HepG2 (cell line): ENCODE measurements at regions not wholly inside any gene's neighbourhood (a gene's known extent, or its start where the extent isn't known, plus 50 kb on each side); places are given as distances from the start of the nearest gene placed in this dataset.

Experiments
- ATAC-seq: fragments of 200-7000 bp; cut with Tn5 transposase; 3 replicates; pipeline ENCODE4 v1.9.1; 2020; ENCODE audit warnings: mild to moderate bottlenecking, moderate library complexity
- BruUV-seq: library from RNA; stranded (reverse); fragments of 400-500 nt; replicated peaks from 2 replicates; lab custom pipeline; 2021; lab: Mats Ljungman, UMichigan
- CTCF ChIA-PET: fragments of 300-600 bp; formaldehyde crosslinking; extraction: SDS; loops from one replicate; lab custom pipeline; 2021; ENCODE audit warnings: low total read pairs, inconsistent platforms, low intra/inter-chr PET ratio; lab: Yijun Ruan, JAX
- POLR2A ChIA-PET: fragments of 350-600 bp; sonication (Branson Sonifier 250); formaldehyde crosslinking; loops from one replicate; lab custom pipeline; 2020; ENCODE audit warnings: antibody characterized with exemption, inconsistent platforms; lab: Yijun Ruan, JAX
- DNase-seq: peaks from one replicate; pipeline ENCODE4 v3.0.0-alpha.2; 2015; ENCODE audit warnings: low spot score
- FAIRE-seq: peaks from 3 replicates; lab custom pipeline; 2011; peaks lifted over from hg19 to GRCh38; lab: Jason Lieb, UNC
- H2AFZ ChIP-seq: one replicate; pipeline ENCODE4 v1.6.1; 2011; ENCODE audit warnings: low read length, inconsistent platforms
- H3K27ac ChIP-seq: fragments of 300-600 bp; 3 replicates; pipeline ENCODE4 v1.8.0; 2011; ENCODE audit warnings: mixed run types, mild to moderate bottlenecking, mixed read lengths, low read length, inconsistent platforms; ENCODE audit not compliant: insufficient read depth; ENCODE audit errors: extremely low read length
- H3K27me3 ChIP-seq, 2 experiments: fragments of 200-600 bp in 1 of 2; 2 replicates in 1 of 2; 3 replicates in 1 of 2; pipeline versions ENCODE4 v1.6.0 to v1.8.0; 2011; ENCODE audit warnings: low read length in 2 of 2, mild to moderate bottlenecking in 2 of 2, moderate library complexity in 2 of 2, inconsistent platforms in 1 of 2; ENCODE audit not compliant: insufficient read depth in 2 of 2, control insufficient read depth in 1 of 2
- H3K36me3 ChIP-seq, 2 experiments: fragments of 200-600 bp in 1 of 2; replicated peaks in 1 of 2; 2 replicates in 1 of 2; 3 replicates in 1 of 2; pipeline versions ENCODE4 v1.5.1 to v1.8.0; 2011; ENCODE audit warnings: low read length in 2 of 2, inconsistent platforms in 1 of 2; ENCODE audit not compliant: insufficient read depth in 2 of 2, control insufficient read depth in 1 of 2
- H3K4me1 ChIP-seq: 2 replicates; pipeline ENCODE4 v1.5.1; 2012; ENCODE audit warnings: low read length, inconsistent platforms; ENCODE audit not compliant: insufficient read depth
- H3K4me2 ChIP-seq: 2 replicates; pipeline ENCODE4 v1.6.0; 2011; ENCODE audit warnings: low read depth, low read length, inconsistent platforms
- H3K4me3 ChIP-seq, 3 experiments: fragments of 200-600 bp in 1 of 3; sonication (generic), shearing (Covaris generic) in 1 of 3; replicated peaks in 1 of 3; 2 replicates each; pipeline ENCODE4 v1.5.1; 2011 to 2016; ENCODE audit warnings: low read length in 3 of 3, inconsistent platforms in 2 of 3, low read depth in 2 of 3, mild to moderate bottlenecking in 2 of 3, control low read depth in 1 of 3, mixed read lengths in 1 of 3; ENCODE audit not compliant: insufficient read depth in 1 of 3
- H3K79me2 ChIP-seq: one replicate; pipeline ENCODE4 v1.6.1; 2011; ENCODE audit warnings: low read length, inconsistent platforms; ENCODE audit not compliant: insufficient read depth
- H3K9ac ChIP-seq: 2 replicates; pipeline ENCODE4 v1.6.0; 2011; ENCODE audit warnings: mild to moderate bottlenecking, low read depth, low read length, inconsistent platforms; ENCODE audit not compliant: insufficient read depth
- H3K9me3 ChIP-seq: 2 replicates; pipeline ENCODE4 v1.5.1; 2012; ENCODE audit warnings: mild to moderate bottlenecking, low read length
- H4K20me1 ChIP-seq: 2 replicates; pipeline ENCODE4 v1.6.0; 2011; ENCODE audit warnings: inconsistent platforms, mild to moderate bottlenecking, low read length, moderate library complexity; ENCODE audit not compliant: insufficient read depth
- ARHGAP35 ChIP-seq: sonication (generic); formaldehyde crosslinking; IDR thresholded peaks from 2 replicates; pipeline ENCODE4 v1.9.0; 2022; ENCODE audit warnings: mild to moderate bottlenecking, inconsistent platforms, moderate library complexity, missing genetic modification reagents, borderline replicate concordance
- ELK4 ChIP-seq: sonication (generic); formaldehyde crosslinking; IDR thresholded peaks from 2 replicates; pipeline ENCODE4 v1.9.0; 2021; ENCODE audit warnings: missing genetic modification reagents, borderline replicate concordance
- GATA4 ChIP-seq: sonication (generic); IDR thresholded peaks from 2 replicates; pipeline ENCODE4 v1.6.1; 2016; ENCODE audit warnings: antibody characterized with exemption, low read depth, borderline replicate concordance
- HOXA9 ChIP-seq: sonication (generic); formaldehyde crosslinking; IDR thresholded peaks from 2 replicates; pipeline ENCODE4 v1.8.1; 2022; ENCODE audit warnings: missing genetic modification reagents, mild to moderate bottlenecking, moderate library complexity, borderline replicate concordance
- MBD4 ChIP-seq: IDR thresholded peaks from 2 replicates; pipeline ENCODE4 v1.6.1; 2012; ENCODE audit warnings: low read length, inconsistent platforms, borderline replicate concordance
- TRAFD1 ChIP-seq: sonication (generic); formaldehyde crosslinking; IDR thresholded peaks from 2 replicates; pipeline ENCODE4 v1.5.1; 2020; ENCODE audit warnings: missing genetic modification reagents, mild to moderate bottlenecking, borderline replicate concordance
- ZFP41 ChIP-seq: sonication (generic); formaldehyde crosslinking; IDR thresholded peaks from 2 replicates; pipeline ENCODE4 v1.4.0; 2020; ENCODE audit warnings: mild to moderate bottlenecking, missing genetic modification reagents, borderline replicate concordance
- ZNF160 ChIP-seq: sonication (generic); formaldehyde crosslinking; IDR thresholded peaks from 2 replicates; pipeline ENCODE4 v1.8.0; 2022; ENCODE audit warnings: mild to moderate bottlenecking, inconsistent platforms, missing genetic modification reagents
- WGBS: methylation state at CpG from one replicate; pipeline ENCODE4 v1.1.6; 2017; ENCODE audit warnings: low lambda C conversion rate; 5-methylcytosine and 5-hydroxymethylcytosine counted together
- in situ Hi-C: cut with HindIII; loops from 2 replicates; pipeline ENCODE4 v1.10.0; 2017; ENCODE audit warnings: low pct_unique_long_range_greater_than_20kb; ENCODE audit not compliant: extremely low pct_ligation_motif_present
- intact Hi-C: fragments of 100-400 bp; cut with micrococcal nuclease; formaldehyde crosslinking; loops from one replicate; pipeline ENCODE4 v1.10.0; 2022; ENCODE audit not compliant: unreplicated experiment

- TF ChIP-seq TRAFD1 (CRISPR knock-in tag) = no peak
Measured at GRCh38 chr16:86067936-86068335, 169.0 kb downstream of the IRF8 start (continued).

- no peak for FAIRE-seq
- no peaks in the 10 kb centered on the region for H3K79me2 ChIP-seq
- H2AFZ ChIP-seq = no peak overlapping the region
- CTCF ChIA-PET = no interaction called here
- no peak overlapping the region for H3K27ac ChIP-seq
- H3K27me3 ChIP-seq = peaks cover 0 to 39% of the 10 kb centered on the region in 2 experiments; a peak in 2 of 5 replicates
- no peaks in the 10 kb centered on the region for H3K9me3 ChIP-seq
- ATAC-seq = no peak
- POLR2A ChIA-PET = no interaction called here
- no peak overlapping the region for H3K9ac ChIP-seq
- WGBS = 71% methylated on average over 8 of the region's 8 CpGs
- no peak overlapping the region for H3K4me3 ChIP-seq
- no peaks in the 10 kb centered on the region for H3K4me1 ChIP-seq
- no TSS peak for BruUV-seq
- DNase-seq = no peak
- in situ Hi-C loops = no loop called here
- peaks cover 4% of the 10 kb centered on the region; the same call in 1 of the 2 replicates for H4K20me1 ChIP-seq
- intact Hi-C loops = no loop called here
- no peaks in the 10 kb centered on the region for H3K36me3 ChIP-seq
- H3K4me2 ChIP-seq = no peak overlapping the region
- TF ChIP-seq ZNF160 (CRISPR knock-in tag) (no peak), ELK4 (CRISPR knock-in tag) (0 out of 2 replicates have a peak, but pooled peaks have one; percentile 29), MBD4 (no peak), HOXA9 (no peak), GATA4 (no peak), ARHGAP35 (CRISPR knock-in tag) (no peak), ZFP41 (CRISPR knock-in tag) (no peak)
- TF ChIP-seq, all 625 proteins: peak for 1
Measured at GRCh38 chr16:86068722-86069121, 169.8 kb downstream of the IRF8 start.
